Rectal smooth muscle tissue (tissue), 1 donor: ENCODE measurements at regions not wholly inside any gene's neighbourhood (a gene's known extent, or its start where the extent isn't known, plus 50 kb on each side); places are given as distances from the start of the nearest gene placed in this dataset.

Source experiments
- H3K27ac ChIP-seq: one replicate; pipeline ENCODE4 v1.7.0; 2013; ENCODE audit warnings: low read depth, low read length, inconsistent platforms
- H3K27me3 ChIP-seq: one replicate; pipeline ENCODE4 v1.7.0; 2013; ENCODE audit warnings: low read length; ENCODE audit not compliant: control insufficient read depth, insufficient read depth
- H3K36me3 ChIP-seq: one replicate; pipeline ENCODE4 v1.7.0; 2013; ENCODE audit warnings: low read length; ENCODE audit not compliant: control insufficient read depth, insufficient read depth
- H3K4me1 ChIP-seq: one replicate; pipeline ENCODE4 v1.7.0; 2013; ENCODE audit warnings: low read length; ENCODE audit not compliant: control insufficient read depth, insufficient read depth
- H3K4me3 ChIP-seq: one replicate; pipeline ENCODE4 v1.7.0; 2013; ENCODE audit warnings: low read length
- H3K9ac ChIP-seq: one replicate; pipeline ENCODE4 v1.7.0; 2013; ENCODE audit warnings: low read length

DNA sequence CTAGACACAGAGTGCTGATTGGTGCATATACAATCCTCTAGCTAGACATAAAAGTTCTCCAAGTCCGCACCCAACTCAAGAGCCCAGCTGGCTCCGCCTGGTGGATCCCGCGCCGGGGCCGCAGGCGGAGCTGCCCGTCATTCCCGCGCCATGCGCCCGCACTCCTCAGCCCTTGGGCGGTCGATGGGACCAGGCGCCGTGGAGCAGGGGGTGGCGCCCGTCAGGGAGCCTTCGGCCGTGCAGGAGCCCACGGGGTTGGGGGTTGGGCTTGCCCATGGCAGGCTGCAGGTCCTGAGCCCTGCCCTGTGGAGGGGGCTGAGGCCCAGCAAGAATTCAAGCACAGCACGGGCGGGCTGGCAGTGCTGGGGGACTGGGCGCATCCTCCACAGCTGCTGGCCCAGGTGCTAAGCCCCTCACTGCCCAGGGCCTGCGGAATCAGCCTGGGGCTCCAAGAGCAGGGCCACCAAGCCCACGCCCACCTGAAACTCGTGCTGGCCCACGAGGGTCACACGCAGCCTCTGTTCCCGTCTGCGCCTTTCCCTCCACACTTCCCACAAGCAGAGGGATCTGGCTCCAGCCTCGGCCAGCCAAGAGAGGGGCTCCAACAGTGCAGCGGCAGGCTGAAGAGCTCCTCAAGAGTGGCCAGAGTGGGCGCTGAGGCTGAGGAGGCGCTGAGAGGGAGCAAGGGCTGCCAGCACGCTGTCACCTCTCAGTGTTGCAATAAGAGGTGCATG, 604.2 kb upstream of the POM121L12 start:
- Histone ChIP-seq H3K27me3 (no peaks in the 10 kb centered on the region), H3K4me3 (no peak overlapping the region), H3K9ac (no peak overlapping the region), H3K36me3 (no peaks in the 10 kb centered on the region), H3K4me1 (no peaks in the 10 kb centered on the region), H3K27ac (no peak overlapping the region)

DNA sequence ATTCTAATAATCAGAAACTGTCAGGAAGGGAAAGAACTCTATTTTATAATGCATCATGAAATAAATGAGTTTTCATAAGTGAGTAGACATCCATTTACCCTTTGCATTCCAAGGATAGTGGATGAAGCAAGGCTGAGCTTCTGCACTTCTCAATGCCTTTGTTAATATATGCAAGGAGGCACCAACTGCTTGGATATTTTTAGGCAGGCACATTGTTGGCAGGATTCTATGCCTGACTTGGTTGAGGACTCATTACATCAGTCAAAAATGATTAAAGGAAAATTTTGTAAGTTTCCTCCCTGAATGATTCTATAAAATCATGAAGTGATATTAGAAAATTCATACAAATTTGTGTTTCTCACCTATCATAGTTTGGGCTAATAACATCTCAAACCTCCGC, 612.2 kb upstream of the POM121L12 start:
- no peaks in the 10 kb centered on the region for H3K36me3 ChIP-seq
- H3K9ac ChIP-seq, result no peak overlapping the region
- H3K27ac ChIP-seq, result no peak overlapping the region
- no peaks in the 10 kb centered on the region for H3K27me3 ChIP-seq
- no peak overlapping the region for H3K4me3 ChIP-seq
- no peaks in the 10 kb centered on the region for H3K4me1 ChIP-seq

DNA sequence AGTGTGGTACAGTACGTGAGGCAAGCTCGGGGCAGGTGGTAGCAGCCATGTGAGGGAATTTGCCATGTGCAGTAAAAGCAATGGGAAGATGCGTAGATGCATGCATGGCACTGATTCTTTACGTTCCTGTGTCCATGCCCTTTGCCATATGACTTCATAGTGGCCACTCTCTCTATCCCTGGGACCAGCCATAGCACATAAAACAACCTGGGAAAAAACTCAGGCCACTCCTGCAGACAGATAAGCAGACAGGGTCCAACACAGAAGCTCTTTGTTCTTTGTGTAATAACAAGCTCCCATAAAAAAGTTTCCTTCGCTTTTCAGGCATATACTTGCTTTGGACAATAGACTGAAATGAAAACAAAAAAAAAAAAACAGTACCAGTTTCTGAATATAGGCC, 622.4 kb upstream of the POM121L12 start:
- H3K27ac ChIP-seq, result no peak overlapping the region
- no peaks in the 10 kb centered on the region for H3K36me3 ChIP-seq
- no peak overlapping the region for H3K4me3 ChIP-seq
- H3K4me1 ChIP-seq, result no peaks in the 10 kb centered on the region
- no peak overlapping the region for H3K9ac ChIP-seq
- H3K27me3 ChIP-seq, result no peaks in the 10 kb centered on the region

DNA sequence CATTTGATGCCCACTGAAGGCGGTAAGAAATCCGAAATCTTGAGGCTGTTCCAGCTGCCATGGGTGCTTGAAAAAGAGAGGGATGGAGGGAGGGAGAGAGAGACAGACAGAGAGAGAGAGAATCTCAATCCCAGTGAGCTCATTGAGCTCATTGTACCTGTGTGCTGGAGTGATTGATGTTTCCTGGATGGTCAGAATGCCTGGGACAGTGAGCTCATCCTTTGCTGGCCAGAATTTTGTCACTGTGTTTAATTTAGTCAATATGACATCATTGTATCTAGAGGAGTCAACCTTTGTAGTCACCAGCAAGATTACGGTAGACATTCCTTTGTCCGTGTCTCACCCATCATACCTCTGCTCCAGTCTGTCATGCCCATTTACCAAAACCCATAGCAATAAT, 625.4 kb upstream of the POM121L12 start:
- H3K27me3 ChIP-seq, result no peaks in the 10 kb centered on the region
- H3K9ac ChIP-seq, result no peak overlapping the region
- H3K4me3 ChIP-seq, result no peak overlapping the region
- no peak overlapping the region for H3K27ac ChIP-seq
- no peaks in the 10 kb centered on the region for H3K4me1 ChIP-seq
- no peaks in the 10 kb centered on the region for H3K36me3 ChIP-seq

- Histone ChIP-seq H3K36me3 (no peaks in the 10 kb centered on the region), H3K27me3 (no peaks in the 10 kb centered on the region), H3K4me1 (no peaks in the 10 kb centered on the region), H3K4me3 (no peak overlapping the region), H3K9ac (no peak overlapping the region), H3K27ac (no peak overlapping the region)
These were observed 628.6 kb upstream of the POM121L12 start for GRCh38 chr7:52406808-52407207.

DNA sequence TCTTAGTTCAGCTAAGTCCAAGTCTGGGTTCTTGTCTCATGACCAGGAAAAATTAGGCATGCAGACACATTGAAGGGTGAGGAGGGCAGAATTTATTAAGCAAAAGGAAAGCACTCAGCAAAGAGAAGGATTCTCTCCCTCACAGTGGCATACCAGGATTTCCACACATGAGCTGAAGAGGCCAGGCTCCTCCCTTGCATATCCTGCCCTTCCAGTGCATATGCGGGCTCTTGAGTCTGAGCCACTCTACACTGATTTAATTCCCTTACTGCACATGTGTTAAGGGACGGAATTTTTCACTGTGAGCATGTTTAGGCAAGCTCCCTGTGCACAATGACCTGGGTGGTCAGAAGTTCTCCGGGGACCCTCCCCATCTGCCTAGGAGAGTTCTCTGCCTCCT, 652.7 kb upstream of the POM121L12 start:
- H3K36me3 ChIP-seq, result no peaks in the 10 kb centered on the region
- no peaks in the 10 kb centered on the region for H3K4me1 ChIP-seq
- H3K9ac ChIP-seq, result no peak overlapping the region
- no peaks in the 10 kb centered on the region for H3K27me3 ChIP-seq
- H3K27ac ChIP-seq, result no peak overlapping the region
- H3K4me3 ChIP-seq, result no peak overlapping the region

DNA sequence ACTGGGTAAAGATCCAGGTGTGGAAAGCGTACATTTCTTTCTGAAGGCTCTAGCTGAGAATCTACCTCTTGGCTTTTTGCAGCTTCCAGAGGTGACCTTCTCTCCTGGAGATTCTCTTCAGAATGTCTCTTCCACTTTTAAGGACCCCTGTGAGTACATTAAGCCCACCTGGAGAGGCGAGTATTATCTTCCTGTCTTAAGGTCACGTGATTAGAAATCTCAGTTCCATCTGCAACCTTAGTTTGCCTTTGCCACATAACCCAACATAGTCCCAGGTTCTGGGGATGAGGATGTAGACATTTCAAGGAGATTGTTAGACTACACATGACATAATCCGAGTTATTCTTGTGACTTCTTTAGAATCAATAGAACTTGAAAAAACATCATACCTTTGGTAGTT, 665.5 kb upstream of the POM121L12 start:
- Histone ChIP-seq H3K4me1 (no peaks in the 10 kb centered on the region), H3K27me3 (no peaks in the 10 kb centered on the region), H3K4me3 (no peak overlapping the region), H3K27ac (no peak overlapping the region), H3K9ac (no peak overlapping the region), H3K36me3 (no peaks in the 10 kb centered on the region)

DNA sequence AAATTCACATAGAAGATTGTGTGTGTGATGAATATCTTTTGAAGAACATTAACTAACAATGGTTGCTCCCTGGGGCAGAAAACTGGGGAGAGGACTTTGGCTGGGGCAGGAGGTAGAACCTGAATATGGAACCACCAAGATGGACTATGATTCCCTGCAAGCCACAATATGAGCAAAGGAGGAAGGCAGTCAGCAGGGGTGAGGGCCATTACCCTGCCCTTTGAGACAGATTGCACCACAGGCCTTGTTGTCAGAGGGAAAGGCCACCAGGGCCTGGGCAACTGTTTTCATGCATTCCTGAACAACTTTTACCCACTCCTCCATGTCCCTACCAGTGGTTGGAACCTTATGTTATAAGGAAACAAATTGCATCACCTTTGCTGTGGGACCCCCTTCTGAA, 670.1 kb upstream of the POM121L12 start:
- no peaks in the 10 kb centered on the region for H3K36me3 ChIP-seq
- H3K4me3 ChIP-seq, result no peak overlapping the region

DNA sequence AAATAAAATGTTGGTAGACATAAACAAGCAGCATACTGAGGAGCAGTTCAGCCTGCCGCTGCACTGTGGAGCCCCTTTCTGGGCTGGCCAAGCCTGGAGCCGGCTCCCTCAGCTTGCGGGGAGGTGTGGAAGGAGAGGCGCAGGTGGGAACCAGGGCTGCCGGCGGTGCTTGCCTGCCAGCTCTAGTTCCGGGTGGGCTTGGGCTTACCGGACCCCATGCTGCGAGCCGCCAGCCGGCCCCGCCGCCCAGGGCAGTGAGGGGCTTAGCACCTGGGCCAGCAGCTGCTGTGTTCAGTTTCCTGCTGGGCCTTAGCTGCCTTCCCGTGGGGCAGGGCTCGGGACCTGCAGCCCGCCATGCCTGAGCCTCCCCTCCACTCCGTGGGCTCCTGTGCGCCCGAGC, 672.9 kb upstream of the POM121L12 start:
- H3K27ac ChIP-seq, result no peak overlapping the region
- no peak overlapping the region for H3K9ac ChIP-seq
- H3K36me3 ChIP-seq, result no peaks in the 10 kb centered on the region
- no peaks in the 10 kb centered on the region for H3K27me3 ChIP-seq
- H3K4me3 ChIP-seq, result no peak overlapping the region
- H3K4me1 ChIP-seq, result no peaks in the 10 kb centered on the region

More for the DNA sequence above, 670.1 kb upstream of the POM121L12 start:
- H3K4me1 ChIP-seq, result no peaks in the 10 kb centered on the region
- H3K9ac ChIP-seq, result no peak overlapping the region
- H3K27me3 ChIP-seq, result no peaks in the 10 kb centered on the region
- no peak overlapping the region for H3K27ac ChIP-seq

DNA sequence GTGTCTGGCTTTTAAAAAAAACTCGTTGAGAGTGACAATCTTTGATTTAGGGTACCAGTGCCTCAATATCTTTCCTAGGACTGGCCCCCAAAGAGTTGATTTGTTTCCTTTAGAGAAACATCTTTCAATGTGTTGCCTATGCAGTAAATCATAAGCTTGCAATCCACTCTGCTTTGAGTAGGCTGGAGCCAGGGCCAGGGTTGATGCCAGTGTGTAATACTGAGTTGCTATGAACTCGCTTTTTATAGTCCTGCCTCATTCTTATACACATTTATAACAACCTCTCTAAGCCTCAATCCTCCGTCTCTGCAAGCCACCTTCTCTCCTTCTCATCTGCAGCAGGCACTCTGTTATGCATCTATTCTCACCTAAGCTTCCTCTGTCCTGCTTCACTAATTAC, 674.9 kb upstream of the POM121L12 start:
- no peaks in the 10 kb centered on the region for H3K4me1 ChIP-seq
- H3K4me3 ChIP-seq, result no peak overlapping the region
- no peaks in the 10 kb centered on the region for H3K27me3 ChIP-seq
- no peak overlapping the region for H3K27ac ChIP-seq
- no peak overlapping the region for H3K9ac ChIP-seq
- H3K36me3 ChIP-seq, result no peaks in the 10 kb centered on the region

GRCh38 chr7:52355053-52355452, 680.4 kb upstream of the POM121L12 start:
- H3K4me3 ChIP-seq, result no peak overlapping the region
- H3K4me1 ChIP-seq, result no peaks in the 10 kb centered on the region
- no peak overlapping the region for H3K9ac ChIP-seq
- no peak overlapping the region for H3K27ac ChIP-seq
- no peaks in the 10 kb centered on the region for H3K36me3 ChIP-seq
- no peaks in the 10 kb centered on the region for H3K27me3 ChIP-seq

- Histone ChIP-seq H3K9ac (no peak overlapping the region), H3K27ac (no peak overlapping the region), H3K4me3 (no peak overlapping the region), H3K27me3 (no peaks in the 10 kb centered on the region), H3K4me1 (no peaks in the 10 kb centered on the region), H3K36me3 (no peaks in the 10 kb centered on the region)
These were observed 683.1 kb upstream of the POM121L12 start for GRCh38 chr7:52352013-52352981.
